ENCODE measurements at regions not wholly inside any gene's neighbourhood (a gene's known extent, or its start where the extent isn't known, plus 50 kb on each side); places are given as distances from the start of the nearest gene placed in this dataset.

DNA sequence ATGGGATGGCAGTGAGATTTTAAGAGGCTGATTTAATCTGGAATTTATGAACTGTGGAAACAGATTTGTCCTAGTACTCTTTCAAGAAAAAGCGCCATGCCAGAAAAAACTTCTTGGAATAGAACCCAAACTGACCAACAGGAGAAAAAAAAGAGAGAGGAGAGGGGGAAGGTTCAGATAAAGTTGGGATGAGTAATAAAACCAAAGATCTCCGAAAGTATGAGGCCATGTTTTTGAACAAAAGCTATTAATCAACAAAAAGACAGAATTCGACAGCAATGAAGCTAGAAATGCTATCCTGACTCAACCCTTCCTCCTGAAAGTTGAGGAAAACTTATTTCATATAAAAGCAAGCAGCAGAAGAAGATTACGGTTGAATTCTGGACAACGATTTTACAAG, 135.5 kb downstream of the CEMIP2 start:
- TF ChIP-seq, protein P1, sequence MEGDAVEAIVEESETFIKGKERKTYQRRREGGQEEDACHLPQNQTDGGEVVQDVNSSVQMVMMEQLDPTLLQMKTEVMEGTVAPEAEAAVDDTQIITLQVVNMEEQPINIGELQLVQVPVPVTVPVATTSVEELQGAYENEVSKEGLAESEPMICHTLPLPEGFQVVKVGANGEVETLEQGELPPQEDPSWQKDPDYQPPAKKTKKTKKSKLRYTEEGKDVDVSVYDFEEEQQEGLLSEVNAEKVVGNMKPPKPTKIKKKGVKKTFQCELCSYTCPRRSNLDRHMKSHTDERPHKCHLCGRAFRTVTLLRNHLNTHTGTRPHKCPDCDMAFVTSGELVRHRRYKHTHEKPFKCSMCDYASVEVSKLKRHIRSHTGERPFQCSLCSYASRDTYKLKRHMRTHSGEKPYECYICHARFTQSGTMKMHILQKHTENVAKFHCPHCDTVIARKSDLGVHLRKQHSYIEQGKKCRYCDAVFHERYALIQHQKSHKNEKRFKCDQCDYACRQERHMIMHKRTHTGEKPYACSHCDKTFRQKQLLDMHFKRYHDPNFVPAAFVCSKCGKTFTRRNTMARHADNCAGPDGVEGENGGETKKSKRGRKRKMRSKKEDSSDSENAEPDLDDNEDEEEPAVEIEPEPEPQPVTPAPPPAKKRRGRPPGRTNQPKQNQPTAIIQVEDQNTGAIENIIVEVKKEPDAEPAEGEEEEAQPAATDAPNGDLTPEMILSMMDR (conservative IDR thresholded peaks at IDR 0.05): no peak
- H3K27ac ChIP-seq: no peak overlapping the region

DNA sequence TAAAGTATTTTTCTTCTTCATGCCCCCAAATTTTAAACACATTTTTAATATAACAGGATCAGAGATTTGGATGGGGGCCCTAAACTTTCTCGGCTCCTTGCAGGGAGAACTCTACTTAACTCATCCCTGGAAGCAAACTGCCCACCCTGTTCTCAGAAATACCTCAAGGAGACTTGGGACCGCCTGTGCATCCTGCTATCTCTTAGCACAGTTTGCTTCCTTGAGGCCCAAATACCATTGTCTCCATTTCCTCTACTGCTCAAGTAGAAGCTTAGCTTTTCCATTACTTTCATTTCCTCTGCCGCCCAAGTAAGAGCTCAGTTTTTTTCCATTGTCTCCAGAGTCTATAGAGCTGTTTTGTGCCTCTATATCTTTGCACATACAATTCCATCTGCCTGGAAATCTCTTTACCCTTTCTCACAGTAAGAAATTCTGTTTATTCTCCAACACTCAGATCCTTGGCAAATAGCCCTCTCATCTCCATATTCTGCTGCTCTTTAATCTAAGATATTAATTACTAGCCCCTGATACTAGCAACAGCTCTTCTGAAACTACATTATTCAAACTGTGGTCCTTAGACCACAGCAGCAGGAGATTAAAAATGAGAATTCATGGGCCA, 137.8 kb downstream of the CEMIP2 start:
- TF ChIP-seq, protein P1 (conservative IDR thresholded peaks at IDR 0.05): no peak
- no peak overlapping the region for H3K27ac ChIP-seq

DNA sequence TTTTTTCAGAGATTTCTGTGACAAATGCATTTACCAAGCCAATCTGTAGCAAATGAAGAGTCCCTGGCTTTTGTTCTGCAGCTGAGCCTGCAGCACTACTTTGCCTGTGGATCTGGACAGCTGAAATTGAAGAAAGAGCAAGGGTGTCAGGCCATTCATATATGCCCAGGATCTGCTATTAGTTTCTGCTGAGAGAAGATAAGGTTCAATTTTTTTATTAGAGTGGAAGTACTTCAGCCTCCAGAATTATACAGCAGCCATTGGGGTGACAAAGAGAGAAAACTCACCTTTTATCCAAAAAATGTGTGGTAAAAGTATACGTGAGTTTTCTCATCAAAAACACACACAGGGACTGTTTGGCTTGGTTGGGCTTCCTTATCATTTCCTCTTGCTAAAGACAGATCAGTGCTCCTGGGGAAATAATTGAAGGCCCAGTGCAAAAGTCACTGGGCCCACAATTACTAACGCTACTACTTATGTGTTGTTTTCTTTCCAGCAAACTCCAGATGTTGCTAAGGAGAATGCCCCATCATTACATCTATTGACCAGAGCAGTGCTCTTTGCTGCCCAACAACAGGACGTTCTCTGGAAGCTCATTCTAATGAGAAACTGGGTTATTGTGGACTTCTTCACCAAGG, 138.6 kb downstream of the CEMIP2 start:
- no peak overlapping the region for H3K27ac ChIP-seq
- TF ChIP-seq, protein P1 (conservative IDR thresholded peaks at IDR 0.05): no peak

DNA sequence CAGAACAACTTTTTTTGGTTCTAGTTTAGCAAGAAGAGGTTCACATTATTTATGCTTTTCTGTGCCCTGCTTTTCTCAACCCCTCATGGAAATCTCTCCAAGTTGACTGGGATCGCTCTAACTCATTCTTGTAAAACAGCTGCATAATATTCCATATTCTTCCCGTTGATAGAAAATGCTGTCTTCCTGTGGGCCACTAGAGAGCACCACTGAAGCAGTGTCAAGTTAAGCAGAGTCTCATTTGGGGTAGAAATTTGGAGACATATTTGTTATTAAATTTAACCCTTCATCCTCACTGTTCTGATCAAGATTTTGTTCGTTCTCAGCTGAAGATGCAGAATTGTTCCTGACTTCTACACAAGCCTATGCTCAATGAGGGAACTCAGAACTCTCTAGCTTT, 140.1 kb downstream of the CEMIP2 start:
- TF ChIP-seq, protein P1 (conservative IDR thresholded peaks at IDR 0.05): no peak
- H3K27ac ChIP-seq: no peak overlapping the region

DNA sequence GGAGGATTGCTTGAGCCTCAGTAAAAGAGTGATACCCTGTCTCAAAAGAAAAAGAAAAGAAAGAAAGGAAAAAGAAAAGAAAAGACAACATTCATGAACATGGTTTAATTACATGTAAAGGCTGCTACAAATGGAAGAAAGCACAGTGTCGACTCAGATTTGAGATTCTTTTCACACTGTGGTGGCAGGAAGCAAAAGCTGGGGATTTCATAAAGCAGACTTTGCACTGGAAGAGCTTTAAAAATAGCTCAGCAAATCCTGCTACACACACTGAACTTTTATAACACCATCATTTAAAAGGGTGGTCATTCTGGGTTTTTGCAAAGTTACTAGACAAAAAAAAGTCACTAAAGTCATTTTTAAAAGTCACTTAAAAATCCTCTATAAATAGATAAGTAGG, 140.8 kb downstream of the CEMIP2 start:
- H3K27ac ChIP-seq: no peak overlapping the region
- TF ChIP-seq, protein P1 (conservative IDR thresholded peaks at IDR 0.05): no peak

DNA sequence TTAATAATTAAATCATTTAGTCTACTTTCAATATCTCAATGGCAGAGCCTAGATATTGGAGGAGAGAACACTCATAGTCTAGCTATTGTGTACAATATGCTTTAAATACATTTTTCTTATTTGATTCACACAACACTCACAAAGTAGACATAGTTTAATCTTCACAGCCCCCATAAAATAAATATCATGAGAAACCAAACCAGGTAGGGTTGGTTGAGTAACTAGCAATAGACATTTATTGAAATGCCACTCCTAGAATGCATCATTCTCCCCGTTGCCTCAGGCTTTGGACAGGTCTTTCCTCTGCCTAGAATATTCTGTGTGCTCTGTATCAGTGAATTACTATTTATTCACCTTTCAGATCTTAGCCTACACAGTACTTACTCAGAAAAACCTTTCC, 141.9 kb downstream of the CEMIP2 start:
- TF ChIP-seq, protein P1 (conservative IDR thresholded peaks at IDR 0.05): no peak
- H3K27ac ChIP-seq: no peak overlapping the region

DNA sequence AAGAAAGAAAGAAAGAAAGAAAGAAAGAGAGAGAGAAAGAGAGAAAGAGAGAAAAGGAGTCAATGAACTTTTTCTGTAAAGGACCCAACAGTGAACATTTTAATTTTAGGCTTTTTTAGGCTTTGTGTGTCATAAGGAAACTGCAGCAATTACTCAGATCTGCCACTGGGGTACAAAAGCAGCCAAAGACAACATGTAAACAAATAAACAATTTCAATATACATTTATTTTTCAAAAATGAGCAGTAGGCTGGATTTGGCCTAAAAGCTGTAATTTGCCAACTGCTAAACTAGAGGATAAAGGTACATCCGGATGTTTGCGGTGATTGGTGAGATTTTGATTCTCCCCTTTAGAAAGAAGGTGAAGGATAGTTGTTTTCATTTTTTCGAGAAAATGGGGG, 143.6 kb downstream of the CEMIP2 start:
- no peak overlapping the region for H3K27ac ChIP-seq
- TF ChIP-seq, protein P1 (conservative IDR thresholded peaks at IDR 0.05): no peak
